Smooth muscle cell (in vitro differentiated cells): ENCODE measurements at regions not wholly inside any gene's neighbourhood (a gene's known extent, or its start where the extent isn't known, plus 50 kb on each side); places are given as distances from the start of the nearest gene placed in this dataset.

ENCODE experiments used
- DNase-seq: peaks from one replicate; lab custom pipeline; 2025; ENCODE audit not compliant: unreplicated experiment; lab: John Stamatoyannopoulos, UW
- H2AFZ ChIP-seq: fragments of 200-600 bp; sonication (generic); 2 replicates; pipeline ENCODE4 v1.6.0; 2016; ENCODE audit warnings: antibody characterized with exemption, low read depth, mild to moderate bottlenecking
- H3F3A ChIP-seq: fragments of 200-600 bp; sonication (generic); 2 replicates; pipeline ENCODE4 v1.6.0; 2017; ENCODE audit warnings: antibody characterized with exemption, low read depth
- H3K27ac ChIP-seq: fragments of 200-600 bp; sonication (generic); 2 replicates; pipeline ENCODE4 v1.5.1; 2016; ENCODE audit warnings: low read depth, mild to moderate bottlenecking
- H3K27me3 ChIP-seq: fragments of 200-600 bp; sonication (generic); 2 replicates; pipeline ENCODE4 v1.6.1; 2016; ENCODE audit warnings: low read depth, mild to moderate bottlenecking
- H3K36me3 ChIP-seq: fragments of 200-600 bp; sonication (generic); 2 replicates; pipeline ENCODE4 v1.5.1; 2016; ENCODE audit warnings: low read depth
- H3K4me1 ChIP-seq: fragments of 200-600 bp; sonication (generic); 2 replicates; pipeline ENCODE4 v1.5.1; 2016; ENCODE audit warnings: low read depth
- H3K4me2 ChIP-seq: fragments of 200-600 bp; sonication (generic); 2 replicates; pipeline ENCODE4 v1.6.0; 2016; ENCODE audit warnings: mild to moderate bottlenecking
- H3K4me3 ChIP-seq: fragments of 200-600 bp; sonication (generic); 2 replicates; pipeline ENCODE4 v1.5.1; 2016; ENCODE audit warnings: mild to moderate bottlenecking
- H3K79me2 ChIP-seq: fragments of 200-600 bp; sonication (generic); 2 replicates; pipeline ENCODE4 v1.6.0; 2016; ENCODE audit warnings: low read depth, mild to moderate bottlenecking
- H3K9ac ChIP-seq: fragments of 200-600 bp; sonication (generic); 2 replicates; pipeline ENCODE4 v1.6.0; 2016; ENCODE audit warnings: low read depth
- H3K9me3 ChIP-seq: fragments of 200-600 bp; sonication (generic); replicated peaks from 2 replicates; pipeline ENCODE4 v1.5.1; 2016; ENCODE audit warnings: low read depth
- H4K20me1 ChIP-seq: fragments of 200-600 bp; sonication (generic); 2 replicates; pipeline ENCODE4 v1.6.0; 2016; ENCODE audit warnings: low read depth
- WGBS: methylation state at CpG from one replicate; pipeline ENCODE4 v1.1.7; 2016; ENCODE audit warnings: low lambda C conversion rate; 5-methylcytosine and 5-hydroxymethylcytosine counted together
- TF ChIP-seq, protein P1 (sequence below): fragments of 200-600 bp; sonication (generic); IDR thresholded peaks from 2 replicates; pipeline ENCODE4 v1.5.1; 2017; ENCODE audit warnings: borderline replicate concordance, mild to moderate bottlenecking, antibody characterized with exemption; ENCODE audit not compliant: insufficient read depth, poor library complexity, severe bottlenecking

DNA sequence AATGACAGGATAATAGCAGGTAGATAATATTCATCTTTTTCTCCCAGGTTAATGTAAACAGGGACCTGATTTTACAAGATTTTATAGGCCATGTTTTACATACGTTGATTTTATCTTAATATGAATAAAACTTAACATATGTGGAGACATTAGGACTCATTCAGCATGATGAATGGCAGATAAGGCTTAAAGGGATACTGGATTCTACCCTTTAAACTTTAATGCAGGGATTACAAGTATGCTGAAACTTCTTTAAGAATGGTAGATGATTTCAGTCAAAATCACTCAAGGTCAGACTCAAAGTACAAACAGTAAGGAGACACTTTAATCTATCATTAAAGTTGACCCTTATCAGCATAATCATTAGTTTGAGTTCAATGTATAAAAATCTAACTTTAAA, 274.5 kb upstream of the IZUMO3 start:
- H3K4me3 ChIP-seq: no peak overlapping the region
- no peak for DNase-seq
- no peak overlapping the region for H3K27ac ChIP-seq
- no peaks in the 10 kb centered on the region for H3F3A ChIP-seq
- H3K27me3 ChIP-seq: no peaks in the 10 kb centered on the region
- 22% methylated on average over 1 of the region's 1 CpG for WGBS
- TF ChIP-seq, protein P1, sequence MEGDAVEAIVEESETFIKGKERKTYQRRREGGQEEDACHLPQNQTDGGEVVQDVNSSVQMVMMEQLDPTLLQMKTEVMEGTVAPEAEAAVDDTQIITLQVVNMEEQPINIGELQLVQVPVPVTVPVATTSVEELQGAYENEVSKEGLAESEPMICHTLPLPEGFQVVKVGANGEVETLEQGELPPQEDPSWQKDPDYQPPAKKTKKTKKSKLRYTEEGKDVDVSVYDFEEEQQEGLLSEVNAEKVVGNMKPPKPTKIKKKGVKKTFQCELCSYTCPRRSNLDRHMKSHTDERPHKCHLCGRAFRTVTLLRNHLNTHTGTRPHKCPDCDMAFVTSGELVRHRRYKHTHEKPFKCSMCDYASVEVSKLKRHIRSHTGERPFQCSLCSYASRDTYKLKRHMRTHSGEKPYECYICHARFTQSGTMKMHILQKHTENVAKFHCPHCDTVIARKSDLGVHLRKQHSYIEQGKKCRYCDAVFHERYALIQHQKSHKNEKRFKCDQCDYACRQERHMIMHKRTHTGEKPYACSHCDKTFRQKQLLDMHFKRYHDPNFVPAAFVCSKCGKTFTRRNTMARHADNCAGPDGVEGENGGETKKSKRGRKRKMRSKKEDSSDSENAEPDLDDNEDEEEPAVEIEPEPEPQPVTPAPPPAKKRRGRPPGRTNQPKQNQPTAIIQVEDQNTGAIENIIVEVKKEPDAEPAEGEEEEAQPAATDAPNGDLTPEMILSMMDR: no peak
- no peaks in the 10 kb centered on the region for H3K9me3 ChIP-seq
- no peaks in the 10 kb centered on the region for H3K4me1 ChIP-seq
- H3K36me3 ChIP-seq: no peaks in the 10 kb centered on the region
- no peak overlapping the region for H2AFZ ChIP-seq
- no peaks in the 10 kb centered on the region for H3K79me2 ChIP-seq
- no peak overlapping the region for H3K9ac ChIP-seq
- H3K4me2 ChIP-seq: no peak overlapping the region
- no peaks in the 10 kb centered on the region for H4K20me1 ChIP-seq

DNA sequence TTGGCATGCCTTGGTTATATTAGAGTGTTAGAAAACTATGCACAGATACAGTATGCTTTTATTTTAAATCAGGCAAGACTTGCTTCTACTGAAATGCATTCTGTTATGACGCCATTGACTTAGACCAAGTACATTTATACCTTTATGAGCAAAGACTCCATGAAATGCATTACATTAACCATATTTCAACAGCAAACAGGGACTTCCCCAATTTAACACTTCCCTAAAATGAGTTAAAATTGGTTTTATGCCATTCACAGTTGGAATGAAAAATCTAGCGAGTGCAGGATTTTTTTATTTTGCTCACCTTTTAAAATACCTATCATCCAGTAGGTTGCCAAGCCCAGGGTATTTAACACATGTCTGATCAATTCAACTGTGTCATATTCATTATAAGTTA, 272.1 kb upstream of the IZUMO3 start:
- TF ChIP-seq, protein P1: no peak
- Histone ChIP-seq H4K20me1 (no peaks in the 10 kb centered on the region), H3K4me2 (no peak overlapping the region), H2AFZ (no peak overlapping the region), H3K27me3 (no peaks in the 10 kb centered on the region), H3K27ac (no peak overlapping the region), H3K79me2 (no peaks in the 10 kb centered on the region), H3K4me3 (no peak overlapping the region), H3K4me1 (no peaks in the 10 kb centered on the region), H3K9me3 (no peaks in the 10 kb centered on the region), H3K9ac (no peak overlapping the region), H3K36me3 (no peaks in the 10 kb centered on the region), H3F3A (no peaks in the 10 kb centered on the region)
- 90% methylated on average over 2 of the region's 2 CpGs for WGBS
- no peak for DNase-seq

DNA sequence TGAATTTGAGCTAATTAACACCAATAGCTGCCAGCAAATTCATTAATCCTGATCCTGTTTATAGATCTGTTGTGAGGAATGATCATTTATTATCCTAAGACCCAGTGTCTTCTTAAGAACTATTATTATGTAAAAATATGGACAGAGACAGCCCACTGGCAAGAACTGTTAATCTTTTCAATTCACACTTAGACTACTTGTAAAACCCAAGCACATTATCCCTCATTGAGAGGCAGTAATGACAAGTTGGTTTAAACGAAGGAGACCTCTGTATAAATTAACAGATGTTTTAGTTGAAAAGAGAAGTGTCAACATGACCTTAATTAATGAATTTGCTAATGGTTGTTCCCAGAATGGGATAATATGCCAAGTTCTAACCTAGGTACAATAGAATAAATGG, 270.3 kb upstream of the IZUMO3 start:
- WGBS: 52% methylated on average over 1 of the region's 1 CpG
- Histone ChIP-seq H3K9ac (no peak overlapping the region), H3K4me1 (no peaks in the 10 kb centered on the region), H3K27me3 (no peaks in the 10 kb centered on the region), H3K36me3 (no peaks in the 10 kb centered on the region), H4K20me1 (no peaks in the 10 kb centered on the region), H2AFZ (no peak overlapping the region), H3K27ac (no peak overlapping the region), H3K79me2 (no peaks in the 10 kb centered on the region), H3K4me2 (no peak overlapping the region), H3K9me3 (no peaks in the 10 kb centered on the region), H3F3A (no peaks in the 10 kb centered on the region), H3K4me3 (no peak overlapping the region)
- no peak for DNase-seq
- TF ChIP-seq, protein P1: no peak

DNA sequence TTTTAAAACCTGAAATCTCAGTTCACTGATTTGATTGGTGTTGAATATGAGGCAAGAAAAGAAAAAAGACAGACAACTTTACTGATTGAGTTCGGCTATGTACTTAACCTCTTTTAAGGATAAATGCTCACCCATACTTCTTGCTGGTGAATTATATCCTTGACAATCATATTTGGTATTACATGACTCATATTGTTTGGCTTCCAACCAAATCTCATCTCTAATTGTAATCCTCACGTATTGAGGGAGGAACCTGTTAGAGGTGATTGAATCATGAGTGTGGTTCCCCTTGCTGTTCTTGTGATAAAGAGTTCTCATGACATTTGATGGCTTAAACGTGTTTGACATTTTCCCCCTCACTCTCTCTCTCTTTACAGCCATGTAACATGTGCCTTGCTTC, 255.6 kb upstream of the IZUMO3 start:
- Histone ChIP-seq H3K79me2 (no peaks in the 10 kb centered on the region), H3K4me1 (no peaks in the 10 kb centered on the region), H3K36me3 (no peaks in the 10 kb centered on the region), H3K27ac (no peak overlapping the region), H3K9me3 (no peaks in the 10 kb centered on the region), H3K4me3 (no peak overlapping the region), H3K27me3 (no peaks in the 10 kb centered on the region), H3K4me2 (no peak overlapping the region), H3K9ac (no peak overlapping the region), H2AFZ (no peak overlapping the region), H4K20me1 (no peaks in the 10 kb centered on the region), H3F3A (no peaks in the 10 kb centered on the region)
- no peak for DNase-seq
- 83% methylated on average over 3 of the region's 3 CpGs for WGBS
- TF ChIP-seq, protein P1: no peak
